ENCODE measurements at regions not wholly inside any gene's neighbourhood (a gene's known extent, or its start where the extent isn't known, plus 50 kb on each side); places are given as distances from the start of the nearest gene placed in this dataset.

GRCh38 chr2:163800951-163801381, 65.2 kb upstream of the FIGN start:
- Histone ChIP-seq H3K27ac (ENCODE audit: poor library complexity, severe bottlenecking) (no peak overlapping the region), H3K4me3 (ENCODE audit: severe bottlenecking) (no peak overlapping the region), H3K4me1 (ENCODE audit: insufficient read depth, poor library complexity, severe bottlenecking) (no peaks in the 10 kb centered on the region), H3K27me3 (ENCODE audit: insufficient read depth, poor library complexity, severe bottlenecking) (no peaks in the 10 kb centered on the region), H3K9me3 (ENCODE audit: severe bottlenecking) (no peaks in the 10 kb centered on the region), H3K36me3 (ENCODE audit: low read depth) (no peaks in the 10 kb centered on the region)
- DNase-seq (ENCODE audit: low spot score) (no peak), ATAC-seq (ENCODE audit: low read depth) (0 out of 3 replicates have a peak, but pooled peaks have one; percentile 38)
- TF ChIP-seq CTCF (IDR thresholded peaks at IDR 0.05; ENCODE audit: poor library complexity, severe bottlenecking) = no peak

GRCh38 chr2:163799807-163800206, 64.0 kb upstream of the FIGN start:
- Histone ChIP-seq H3K27me3 (ENCODE audit: insufficient read depth, poor library complexity, severe bottlenecking) (no peaks in the 10 kb centered on the region), H3K36me3 (ENCODE audit: low read depth) (no peaks in the 10 kb centered on the region), H3K4me1 (ENCODE audit: insufficient read depth, poor library complexity, severe bottlenecking) (peaks cover 2% of the 10 kb centered on the region), H3K9me3 (ENCODE audit: severe bottlenecking) (no peaks in the 10 kb centered on the region), H3K4me3 (ENCODE audit: severe bottlenecking) (no peak overlapping the region), H3K27ac (ENCODE audit: poor library complexity, severe bottlenecking) (no peak overlapping the region)
- no peak for DNase-seq (ENCODE audit: low spot score)
- ATAC-seq (ENCODE audit: low read depth) = no peak
- no peak for TF ChIP-seq CTCF (IDR thresholded peaks at IDR 0.05; ENCODE audit: poor library complexity, severe bottlenecking)

DNA sequence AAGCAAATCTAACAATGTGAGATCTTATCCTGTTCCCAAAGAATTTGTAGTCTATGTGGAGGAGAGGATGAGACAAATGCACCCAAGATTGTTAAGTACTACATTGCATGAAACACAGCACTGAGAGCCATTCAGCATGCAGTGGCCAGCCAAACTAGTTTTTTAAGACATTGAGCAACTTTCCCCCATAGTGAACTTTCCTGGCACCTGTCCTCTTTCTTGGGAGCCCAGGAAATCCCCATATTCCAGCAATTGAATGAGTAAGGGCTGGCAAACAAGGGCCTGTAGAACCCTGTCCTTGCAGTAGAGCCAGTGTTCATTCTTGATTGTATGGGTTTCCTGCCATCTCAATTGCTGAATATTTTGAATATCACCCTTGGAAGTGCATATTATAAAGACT, 58.8 kb upstream of the FIGN start:
- no peak for DNase-seq (ENCODE audit: low spot score)
- ATAC-seq (ENCODE audit: low read depth) = peak; percentile 72

More for the DNA sequence above, 58.8 kb upstream of the FIGN start:
- Histone ChIP-seq H3K27ac (ENCODE audit: poor library complexity, severe bottlenecking) (no peak overlapping the region), H3K4me1 (ENCODE audit: insufficient read depth, poor library complexity, severe bottlenecking) (peaks cover 4% of the 10 kb centered on the region), H3K27me3 (ENCODE audit: insufficient read depth, poor library complexity, severe bottlenecking) (no peaks in the 10 kb centered on the region), H3K9me3 (ENCODE audit: severe bottlenecking) (no peaks in the 10 kb centered on the region), H3K4me3 (ENCODE audit: severe bottlenecking) (no peak overlapping the region), H3K36me3 (ENCODE audit: low read depth) (no peaks in the 10 kb centered on the region)
- no peak for TF ChIP-seq CTCF (IDR thresholded peaks at IDR 0.05; ENCODE audit: poor library complexity, severe bottlenecking)
